A673 (cell line): ENCODE measurements at regions not wholly inside any gene's neighbourhood (a gene's known extent, or its start where the extent isn't known, plus 50 kb on each side); places are given as distances from the start of the nearest gene placed in this dataset.
A peak's percentile ranks its signal among the peaks of the same experiment; 100 is the strongest.

Experiments
- BruUV-seq: library from RNA; stranded (reverse); fragments of 400-500 nt; replicated peaks from 2 replicates; lab custom pipeline; 2021; lab: Mats Ljungman, UMichigan
- CTCF ChIA-PET: fragments of 300-600 bp; sonication (Branson Sonifier 250); formaldehyde crosslinking; loops from one replicate; lab custom pipeline; 2022; ENCODE audit warnings: antibody characterized with exemption; lab: Charles Lee
- POLR2A ChIA-PET: fragments of 300-600 bp; sonication (Branson Sonifier 250); formaldehyde crosslinking; loops from one replicate; lab custom pipeline; 2022; ENCODE audit warnings: antibody characterized with exemption; ENCODE audit not compliant: low non-redundant PET; lab: Charles Lee
- DNase-seq: peaks from one replicate; pipeline ENCODE4 v3.0.0-alpha.2; 2015; ENCODE audit warnings: low spot score
- H3K27ac ChIP-seq: fragments of 200-600 bp; sonication (generic); 2 replicates; pipeline ENCODE4 v1.5.1; 2016; ENCODE audit warnings: mixed run types, low read depth, mild to moderate bottlenecking, mixed read lengths, antibody characterized with exemption, low read length; ENCODE audit not compliant: poor library complexity, severe bottlenecking
- H3K27me3 ChIP-seq: fragments of 200-600 bp; sonication (generic); replicated peaks from 2 replicates; pipeline ENCODE4 v1.6.1; 2017; ENCODE audit warnings: mixed run types, low read depth, mild to moderate bottlenecking, mixed read lengths, antibody characterized with exemption, low read length; ENCODE audit not compliant: insufficient read depth, poor library complexity
- H3K36me3 ChIP-seq: fragments of 200-600 bp; sonication (generic); 2 replicates; pipeline ENCODE4 v1.6.1; 2016; ENCODE audit warnings: mixed run types, mild to moderate bottlenecking, mixed read lengths, antibody characterized with exemption, low read length; ENCODE audit not compliant: insufficient read depth, poor library complexity, severe bottlenecking
- H3K4me1 ChIP-seq: fragments of 200-600 bp; sonication (generic); 2 replicates; pipeline ENCODE4 v1.6.1; 2017; ENCODE audit warnings: mixed run types, mild to moderate bottlenecking, mixed read lengths, antibody characterized with exemption, low read length; ENCODE audit not compliant: insufficient read depth, poor library complexity, severe bottlenecking
- H3K4me3 ChIP-seq: fragments of 200-600 bp; sonication (generic); 2 replicates; pipeline ENCODE4 v1.5.1; 2016; ENCODE audit warnings: low read depth, mixed run types, mild to moderate bottlenecking, mixed read lengths, low read length; ENCODE audit not compliant: poor library complexity, severe bottlenecking
- H3K9me3 ChIP-seq: fragments of 200-600 bp; sonication (generic); 2 replicates; pipeline ENCODE4 v1.6.1; 2016; ENCODE audit warnings: mixed run types, low read depth, mild to moderate bottlenecking, mixed read lengths, antibody characterized with exemption, low read length; ENCODE audit not compliant: poor library complexity, severe bottlenecking
- CTCF ChIP-seq: fragments of 300-800, 200-600 bp; sonication (generic); conservative IDR thresholded peaks from 2 replicates; pipeline ENCODE4 v1.5.1; 2017; ENCODE audit warnings: low read depth, mild to moderate bottlenecking, antibody characterized with exemption, low read length, moderate library complexity, mixed read lengths
- EZH2 ChIP-seq: fragments of 200-600 bp; sonication (generic); IDR thresholded peaks from 2 replicates; pipeline ENCODE4 v1.6.1; 2017; ENCODE audit warnings: borderline replicate concordance, low read depth, mild to moderate bottlenecking, mixed read lengths, antibody characterized with exemption, low read length; ENCODE audit not compliant: poor library complexity, severe bottlenecking
- intact Hi-C: fragments of 100-400 bp; cut with micrococcal nuclease; formaldehyde crosslinking; loops from one replicate; pipeline ENCODE4 v1.10.0; 2022; ENCODE audit not compliant: unreplicated experiment

DNA sequence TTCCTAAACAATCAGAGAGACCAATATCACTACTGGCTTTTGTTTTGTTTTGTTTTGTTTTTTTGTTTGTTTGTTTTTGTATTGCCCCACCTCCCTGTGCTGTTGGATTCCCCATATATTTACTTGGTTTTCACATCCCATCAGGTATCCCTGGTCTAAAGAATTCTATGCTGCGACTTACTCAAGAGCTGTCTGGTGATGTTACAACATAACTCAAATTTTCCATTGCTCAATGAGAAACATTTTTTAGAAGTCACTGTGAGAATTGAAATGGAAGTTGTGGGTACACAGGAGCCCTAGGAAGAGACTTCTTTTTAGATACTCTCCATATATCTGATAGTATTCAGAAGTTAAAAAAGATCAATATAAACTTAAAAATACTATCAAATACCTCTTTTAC lies 181.4 kb downstream of the KLF5 start:
- Histone ChIP-seq H3K36me3 (no peaks in the 10 kb centered on the region), H3K4me3 (no peak overlapping the region), H3K9me3 (no peaks in the 10 kb centered on the region), H3K27ac (no peak overlapping the region), H3K27me3 (no peaks in the 10 kb centered on the region), H3K4me1 (peaks cover 3% of the 10 kb centered on the region)
- BruUV-seq, result no TSS peak
- ChIA-PET POLR2A (no interaction called here), CTCF (no interaction called here)
- TF ChIP-seq CTCF (no peak), EZH2 (no peak)
- no peak for DNase-seq
- intact Hi-C loops, result no loop called here

- Histone ChIP-seq H3K4me1 (peaks cover 3% of the 10 kb centered on the region), H3K36me3 (no peaks in the 10 kb centered on the region), H3K9me3 (no peaks in the 10 kb centered on the region), H3K27me3 (no peaks in the 10 kb centered on the region), H3K27ac (no peak overlapping the region), H3K4me3 (no peak overlapping the region)
- TF ChIP-seq CTCF, result no peak
- TF ChIP-seq EZH2, result no peak
- DNase-seq, result peak; percentile 40
- intact Hi-C loops, result no loop called here
- ChIA-PET CTCF (no interaction called here), POLR2A (no interaction called here)
- no TSS peak for BruUV-seq
Observed at GRCh38 chr13:73235385-73235784, 176.6 kb downstream of the KLF5 start.

GRCh38 chr13:73231471-73231870 lies 172.7 kb downstream of the KLF5 start:
- CTCF ChIA-PET, result no interaction called here
- TF ChIP-seq EZH2 (no peak), CTCF (no peak)
- DNase-seq, result peak; percentile 22

More at GRCh38 chr13:73231471-73231870, 172.7 kb downstream of the KLF5 start:
- H3K4me3 ChIP-seq, result no peak overlapping the region
- no peak overlapping the region for H3K27ac ChIP-seq
- intact Hi-C loops, result no loop called here
- no peaks in the 10 kb centered on the region for H3K36me3 ChIP-seq
- BruUV-seq, result no TSS peak
- no peaks in the 10 kb centered on the region for H3K9me3 ChIP-seq
- H3K27me3 ChIP-seq, result no peaks in the 10 kb centered on the region
- H3K4me1 ChIP-seq, result peaks cover 3% of the 10 kb centered on the region
- POLR2A ChIA-PET, result no interaction called here
